B cell (primary cell): ENCODE measurements at regions not wholly inside any gene's neighbourhood (a gene's known extent, or its start where the extent isn't known, plus 50 kb on each side); places are given as distances from the start of the nearest gene placed in this dataset.

Experiments
- CTCF ChIP-seq: fragments of 200-600 bp; IDR thresholded peaks from one replicate; pipeline ENCODE4 v1.8.0; 2022; ENCODE audit warnings: antibody characterized with exemption, mild to moderate bottlenecking
- EZH2 ChIP-seq: IDR thresholded peaks from 2 replicates; pipeline ENCODE4 v1.6.1; 2012; ENCODE audit warnings: borderline replicate concordance, low read depth, mild to moderate bottlenecking, moderate library complexity, low read length; ENCODE audit not compliant: insufficient read depth, poor library complexity, severe bottlenecking

GRCh38 chr9:30622561-30622960, 1761.9 kb upstream of the ACO1 start:
- no peak for TF ChIP-seq CTCF
- no peak for TF ChIP-seq EZH2
